HG02885 (cell line): ENCODE measurements at regions not wholly inside any gene's neighbourhood (a gene's known extent, or its start where the extent isn't known, plus 50 kb on each side); places are given as distances from the start of the nearest gene placed in this dataset.
"Not testable (repeated sequence)": the region's sequence is repeated elsewhere in the genome, so short reads cannot be mapped to it uniquely, and the experiment has no call there.

ENCODE experiments used
- ATAC-seq: cut with Tn5 transposase; IDR thresholded peaks from one replicate; pipeline ENCODE4 v1.9.1; 2021; ENCODE audit warnings: mild to moderate bottlenecking; ENCODE audit not compliant: unreplicated experiment, poor library complexity

DNA sequence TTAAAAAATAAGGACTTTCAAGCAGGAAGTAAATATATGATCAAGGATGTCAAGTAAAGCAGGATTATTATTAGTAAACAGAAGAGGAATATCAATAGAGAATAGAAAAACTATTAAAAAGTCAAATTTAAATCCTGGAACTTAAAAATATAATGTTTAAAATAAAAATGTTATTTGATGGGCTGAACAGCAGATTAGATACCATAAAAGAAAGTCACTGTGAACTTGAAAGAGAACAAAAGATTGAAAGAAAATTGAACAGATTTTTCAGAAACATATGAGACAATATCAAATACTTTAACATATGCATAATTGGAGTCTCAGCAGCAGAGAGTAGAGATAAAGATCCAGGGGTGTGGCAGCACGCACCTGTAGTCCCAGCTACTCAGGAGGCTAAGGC is 1213.7 kb upstream of the AUTS2 start:
- no peak for ATAC-seq

DNA sequence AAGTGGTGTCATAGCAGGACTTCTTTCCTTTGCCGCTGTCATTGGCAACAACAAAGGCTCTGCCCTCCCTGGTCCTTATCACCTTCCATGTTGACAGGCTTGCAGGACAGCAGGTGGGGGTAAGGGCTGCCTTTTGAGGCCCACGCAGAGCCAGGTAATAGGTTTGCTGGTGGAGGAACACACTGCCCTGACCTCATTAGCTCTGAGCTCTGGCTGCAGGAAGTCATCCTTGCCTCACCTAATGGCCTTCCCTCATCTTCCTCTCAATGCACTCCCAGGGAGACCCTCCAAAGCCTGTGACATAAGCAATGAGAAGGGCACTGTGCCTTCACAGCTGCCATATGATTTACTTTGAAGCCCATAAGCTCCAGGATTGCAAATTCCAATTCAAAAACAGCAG is 1205.2 kb upstream of the AUTS2 start:
- no peak for ATAC-seq

GRCh38 chr7:68394131-68394530 is 1204.1 kb upstream of the AUTS2 start:
- ATAC-seq = no peak

GRCh38 chr7:68399991-68400590 is 1198.2 kb upstream of the AUTS2 start:
- ATAC-seq = no peak

DNA sequence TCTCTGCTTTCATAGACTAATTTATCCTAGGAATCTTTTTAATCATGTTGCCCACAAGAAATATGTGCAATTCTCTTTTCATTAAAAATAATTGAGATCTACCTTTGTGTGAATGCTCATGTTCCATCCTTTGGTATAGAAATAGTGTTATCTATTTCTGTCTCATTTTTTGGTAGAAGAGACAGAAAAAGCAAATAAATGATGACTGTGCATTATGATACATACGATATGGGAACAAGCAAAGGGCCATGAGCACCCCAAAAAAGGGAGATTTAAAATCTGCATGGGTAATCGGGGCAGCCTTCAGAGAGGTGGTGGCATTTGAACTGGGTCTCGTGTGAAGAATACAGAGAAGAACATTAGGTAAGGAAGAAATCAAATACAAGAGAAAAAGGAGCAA is 1197.5 kb upstream of the AUTS2 start:
- ATAC-seq = no peak

DNA sequence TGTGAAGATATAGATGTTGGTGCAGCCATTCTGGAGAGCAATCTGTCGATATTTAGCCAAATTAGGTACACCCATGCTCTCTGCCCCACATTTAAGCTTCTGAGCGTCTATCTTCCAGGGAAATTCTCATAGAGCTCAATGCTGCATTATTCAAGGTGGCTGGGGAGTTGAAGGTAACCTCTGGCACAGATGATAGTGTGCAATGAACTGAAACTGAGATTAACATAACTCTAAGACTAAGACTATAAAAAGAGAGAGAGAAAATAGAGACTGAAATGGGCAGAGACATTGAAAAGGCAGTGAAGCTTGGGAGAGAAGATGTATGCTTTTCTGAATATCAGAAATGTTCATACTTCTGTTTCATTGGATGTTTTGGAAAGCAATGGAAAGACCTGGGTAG is 1197.0 kb upstream of the AUTS2 start:
- ATAC-seq = no peak

- no peak for ATAC-seq
These were observed 1191.8 kb upstream of the AUTS2 start for GRCh38 chr7:68406480-68406879.

GRCh38 chr7:68407460-68407859 is 1190.8 kb upstream of the AUTS2 start:
- no peak for ATAC-seq

GRCh38 chr7:68408873-68409272 is 1189.4 kb upstream of the AUTS2 start:
- no peak for ATAC-seq

DNA sequence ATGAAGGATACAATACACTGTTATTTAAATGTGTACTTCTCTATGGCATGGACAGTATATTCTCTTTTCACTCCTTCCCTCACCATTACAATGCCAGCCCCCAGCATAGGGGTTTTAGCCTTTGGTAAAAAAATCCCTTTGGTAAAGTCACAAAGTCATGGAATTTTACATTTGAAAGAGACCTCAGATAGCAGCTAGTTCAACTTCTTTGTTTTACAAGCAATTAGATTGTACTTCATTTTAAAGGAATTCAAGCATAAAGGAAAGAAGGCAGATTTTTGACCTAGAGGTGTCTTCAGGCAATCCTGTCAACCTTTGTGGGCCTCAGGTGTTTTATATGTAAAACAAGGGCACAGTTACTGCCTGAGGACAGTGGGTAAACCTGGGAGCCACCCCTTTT is 1188.4 kb upstream of the AUTS2 start:
- no peak for ATAC-seq

DNA sequence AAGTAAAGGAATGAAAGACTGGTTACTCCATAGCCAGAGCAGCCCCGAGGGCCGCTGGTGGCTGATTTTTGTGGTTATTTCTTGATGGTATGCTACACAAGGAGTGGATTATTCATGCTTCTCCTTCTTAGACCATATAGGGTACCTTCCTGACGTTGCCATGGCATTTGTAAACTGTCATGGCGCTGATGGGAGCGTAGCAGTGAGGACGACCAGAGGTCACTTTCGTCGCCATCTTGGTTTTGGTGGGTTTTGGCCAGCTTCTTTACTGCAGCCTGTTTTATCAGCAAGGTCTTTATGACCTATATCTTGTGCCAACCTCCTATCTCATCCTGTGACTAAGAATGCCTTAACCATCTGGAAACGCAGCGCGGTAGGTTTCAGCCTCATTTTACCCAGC is 1187.6 kb upstream of the AUTS2 start:
- ATAC-seq = not testable (repeated sequence)

DNA sequence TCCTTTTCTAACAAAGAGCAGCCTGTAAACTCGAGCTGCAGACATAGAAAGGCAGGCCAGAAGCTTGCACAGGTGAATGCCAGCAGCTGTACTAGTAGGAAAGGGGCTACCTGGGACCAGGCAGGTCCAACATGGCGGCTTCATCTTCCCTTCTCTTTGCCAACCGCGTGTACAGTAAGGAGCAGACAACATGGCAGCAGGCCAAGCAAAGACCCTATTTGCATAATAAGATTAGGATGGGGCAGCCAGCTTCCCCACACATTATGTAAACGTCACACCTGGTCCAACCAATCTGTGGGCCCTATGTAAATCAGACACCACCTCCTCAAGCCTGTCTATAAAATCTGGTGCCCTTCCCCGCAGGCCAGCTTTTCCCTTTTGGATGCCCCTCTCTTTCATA is 1186.5 kb upstream of the AUTS2 start:
- ATAC-seq = no peak

DNA sequence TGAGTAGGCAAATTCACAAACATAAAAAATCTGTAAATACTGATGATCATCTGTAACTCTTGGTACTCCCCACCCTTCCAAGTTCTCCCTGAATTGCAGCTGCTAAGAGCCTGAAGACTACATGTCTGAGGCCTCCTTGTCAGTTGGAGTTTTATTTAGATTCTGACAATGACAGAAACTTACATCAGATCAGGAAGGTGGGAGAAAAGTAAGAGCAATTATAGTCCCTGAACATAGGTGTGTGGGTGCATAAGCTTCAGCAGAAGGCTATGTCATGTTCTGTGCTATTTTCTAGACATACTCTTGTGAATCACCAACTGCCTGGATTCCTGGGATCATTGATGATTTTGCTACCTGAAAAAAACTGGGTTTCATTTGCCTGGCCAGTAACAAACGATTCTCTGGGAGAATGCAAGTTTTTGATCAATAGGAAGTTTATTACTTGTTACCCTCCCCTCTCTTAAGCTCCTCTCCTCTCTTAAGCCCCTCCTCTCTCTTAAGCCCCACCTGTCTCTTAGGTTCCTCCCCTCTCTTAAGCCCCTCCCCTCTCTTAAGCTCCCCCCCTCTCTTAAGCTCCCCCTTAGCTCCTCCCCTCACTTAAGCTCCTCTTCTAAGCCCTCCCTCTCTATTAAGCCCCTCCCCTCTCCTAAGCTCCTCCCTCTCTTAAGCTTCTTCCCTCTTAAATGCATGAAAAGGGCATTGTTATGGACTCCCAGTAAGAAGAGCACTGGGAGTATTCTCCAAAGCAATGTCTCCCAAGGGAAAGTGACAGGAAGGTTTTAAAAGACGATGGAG is 1183.4 kb upstream of the AUTS2 start:
- no peak for ATAC-seq

DNA sequence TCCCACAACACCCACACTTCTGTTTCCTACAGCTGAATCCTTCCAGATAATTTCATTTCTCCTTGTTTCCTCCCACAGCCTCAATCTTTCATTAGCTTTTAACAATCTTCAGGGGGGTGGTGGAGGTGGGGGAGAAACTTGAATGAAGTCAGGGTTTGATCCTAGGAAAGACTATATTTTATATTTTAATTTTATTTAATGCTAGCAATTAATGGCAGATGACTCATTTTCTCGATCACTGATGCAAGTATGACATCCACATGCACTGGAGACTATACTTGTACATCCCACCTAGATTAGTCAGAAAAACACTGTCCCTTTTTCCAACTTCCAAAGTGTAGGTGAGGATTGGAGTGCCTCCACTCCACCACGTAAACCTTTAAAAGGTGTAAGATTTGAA is 1181.3 kb upstream of the AUTS2 start:
- no peak for ATAC-seq

GRCh38 chr7:68417659-68418058 is 1180.6 kb upstream of the AUTS2 start:
- no peak for ATAC-seq

GRCh38 chr7:68420342-68421192 is 1177.7 kb upstream of the AUTS2 start:
- ATAC-seq = no peak

DNA sequence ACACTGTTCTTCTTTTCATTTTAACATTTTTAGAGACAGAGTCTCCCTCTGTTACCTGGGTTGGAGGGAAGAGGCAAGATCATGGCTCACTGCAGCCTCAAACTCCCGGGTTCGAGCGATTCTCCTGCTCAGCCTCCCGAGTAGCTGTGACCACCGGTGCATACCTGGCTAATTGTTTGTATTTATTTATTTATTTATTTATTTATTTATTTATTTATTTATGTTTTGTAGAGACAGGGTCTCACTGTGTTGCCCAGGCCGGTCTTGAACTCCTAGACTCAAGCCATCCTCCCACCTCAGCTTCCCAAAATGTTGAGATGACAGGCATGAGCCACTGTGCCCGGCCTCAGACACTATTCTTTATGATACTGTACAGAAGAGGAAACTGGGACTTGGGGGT is 1176.6 kb upstream of the AUTS2 start:
- ATAC-seq = no peak

DNA sequence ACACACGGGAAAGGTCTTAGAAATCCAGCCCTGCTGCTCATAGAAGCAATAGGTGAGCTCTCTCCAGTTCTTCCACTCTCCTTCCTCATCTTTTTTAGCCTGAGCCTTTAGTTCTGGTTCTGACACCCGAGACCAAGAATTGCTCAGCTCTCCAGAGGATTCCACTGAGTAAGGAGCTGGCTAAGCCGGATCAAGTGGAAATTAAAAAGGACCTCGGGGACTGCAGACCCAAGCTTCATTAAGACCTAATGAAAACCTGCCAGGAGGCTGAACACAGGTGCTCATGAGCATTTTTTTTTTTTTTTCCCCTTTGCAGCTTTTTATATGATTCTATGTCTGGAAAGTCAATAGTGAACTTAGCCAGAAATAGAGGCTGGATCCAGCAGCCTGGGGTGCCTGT is 1176.0 kb upstream of the AUTS2 start:
- no peak for ATAC-seq

- no peak for ATAC-seq
These were observed 1174.9 kb upstream of the AUTS2 start for GRCh38 chr7:68423356-68423755.

GRCh38 chr7:68424658-68425297 is 1173.5 kb upstream of the AUTS2 start:
- ATAC-seq = no peak

DNA sequence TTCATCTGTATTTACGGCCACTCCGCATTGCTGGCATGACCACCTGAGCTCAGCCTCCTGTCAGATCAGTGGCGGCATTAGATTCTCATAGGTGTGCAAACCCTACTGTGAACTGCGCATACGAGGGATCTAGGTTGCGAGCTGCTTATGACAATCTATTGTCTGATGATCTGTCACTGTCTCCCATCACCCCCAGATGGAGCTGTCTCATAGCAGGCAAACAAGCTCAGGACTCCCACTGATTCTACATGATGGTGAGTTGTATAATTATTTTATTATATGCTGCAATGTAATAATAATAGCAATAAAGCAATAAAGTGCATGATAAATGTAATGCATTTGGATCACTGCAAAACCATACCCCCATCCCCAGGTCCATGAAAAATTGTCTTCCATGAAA is 1172.9 kb upstream of the AUTS2 start:
- ATAC-seq = no peak
